ENCODE measurements at regions not wholly inside any gene's neighbourhood (a gene's known extent, or its start where the extent isn't known, plus 50 kb on each side); places are given as distances from the start of the nearest gene placed in this dataset.

- H3K36me3 Mint-ChIP-seq (ENCODE audit: low read depth), result no peaks in the 10 kb centered on the region
- Histone ChIP-seq H3K27ac (ENCODE audit: low read depth in 1 of 2, low read length in 2 of 2) (no peak overlapping the region), H3K4me1 (ENCODE audit: insufficient read depth, low read length) (no peaks in the 10 kb centered on the region), H3K9me3 (ENCODE audit: control insufficient read depth in 1 of 2, insufficient read depth in 1 of 2, low read length in 2 of 2) (no peaks in the 10 kb centered on the region), H3K27me3 (ENCODE audit: control insufficient read depth in 1 of 2, insufficient read depth in 2 of 2, low read length in 2 of 2) (no peaks in the 10 kb centered on the region), H3K4me3 (ENCODE audit: low read length) (no peak overlapping the region), H3K36me3 (ENCODE audit: insufficient read depth, low read length) (no peaks in the 10 kb centered on the region)
- ChIA-PET POLR2A (no interaction called here), CTCF (no interaction called here)
- peaks cover 5% of the 10 kb centered on the region for H3K9me3 Mint-ChIP-seq
- no peak overlapping the region for H3K27ac Mint-ChIP-seq
- no peaks in the 10 kb centered on the region for H3K4me1 Mint-ChIP-seq (ENCODE audit: low read depth)
- TF ChIP-seq, protein P1, sequence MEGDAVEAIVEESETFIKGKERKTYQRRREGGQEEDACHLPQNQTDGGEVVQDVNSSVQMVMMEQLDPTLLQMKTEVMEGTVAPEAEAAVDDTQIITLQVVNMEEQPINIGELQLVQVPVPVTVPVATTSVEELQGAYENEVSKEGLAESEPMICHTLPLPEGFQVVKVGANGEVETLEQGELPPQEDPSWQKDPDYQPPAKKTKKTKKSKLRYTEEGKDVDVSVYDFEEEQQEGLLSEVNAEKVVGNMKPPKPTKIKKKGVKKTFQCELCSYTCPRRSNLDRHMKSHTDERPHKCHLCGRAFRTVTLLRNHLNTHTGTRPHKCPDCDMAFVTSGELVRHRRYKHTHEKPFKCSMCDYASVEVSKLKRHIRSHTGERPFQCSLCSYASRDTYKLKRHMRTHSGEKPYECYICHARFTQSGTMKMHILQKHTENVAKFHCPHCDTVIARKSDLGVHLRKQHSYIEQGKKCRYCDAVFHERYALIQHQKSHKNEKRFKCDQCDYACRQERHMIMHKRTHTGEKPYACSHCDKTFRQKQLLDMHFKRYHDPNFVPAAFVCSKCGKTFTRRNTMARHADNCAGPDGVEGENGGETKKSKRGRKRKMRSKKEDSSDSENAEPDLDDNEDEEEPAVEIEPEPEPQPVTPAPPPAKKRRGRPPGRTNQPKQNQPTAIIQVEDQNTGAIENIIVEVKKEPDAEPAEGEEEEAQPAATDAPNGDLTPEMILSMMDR (IDR thresholded peaks at IDR 0.05), result no peak
- no peak overlapping the region for H3K4me3 Mint-ChIP-seq
- no peak for DNase-seq
- intact Hi-C loops (cut with DNase I, micrococcal nuclease), result no loop called here
- no peak for ATAC-seq (ENCODE audit: poor library complexity)
- no peaks in the 10 kb centered on the region for H3K27me3 Mint-ChIP-seq
These were observed 483.5 kb downstream of the ADGRL2 start for GRCh38 chr1:82284213-82284612.

- ChIA-PET CTCF (no interaction called here), POLR2A (no interaction called here)
- Mint-ChIP-seq H3K27me3 (no peaks in the 10 kb centered on the region), H3K36me3 (ENCODE audit: low read depth) (no peaks in the 10 kb centered on the region), H3K9me3 (peaks cover 5% of the 10 kb centered on the region), H3K4me3 (no peak overlapping the region), H3K27ac (no peak overlapping the region), H3K4me1 (ENCODE audit: low read depth) (no peaks in the 10 kb centered on the region)
- Histone ChIP-seq H3K27ac (ENCODE audit: low read depth in 1 of 2, low read length in 2 of 2) (no peak overlapping the region), H3K36me3 (ENCODE audit: insufficient read depth, low read length) (no peaks in the 10 kb centered on the region), H3K4me1 (ENCODE audit: insufficient read depth, low read length) (no peaks in the 10 kb centered on the region), H3K4me3 (ENCODE audit: low read length) (no peak overlapping the region), H3K27me3 (ENCODE audit: control insufficient read depth in 1 of 2, insufficient read depth in 2 of 2, low read length in 2 of 2) (no peaks in the 10 kb centered on the region), H3K9me3 (ENCODE audit: control insufficient read depth in 1 of 2, insufficient read depth in 1 of 2, low read length in 2 of 2) (no peaks in the 10 kb centered on the region)
- ATAC-seq (ENCODE audit: poor library complexity) (no peak), DNase-seq (no peak)
- intact Hi-C loops (cut with DNase I, micrococcal nuclease), result no loop called here
- TF ChIP-seq, protein P1 (IDR thresholded peaks at IDR 0.05), result no peak
These were observed 478.5 kb downstream of the ADGRL2 start for GRCh38 chr1:82279241-82279640.

- DNase-seq (no peak), ATAC-seq (ENCODE audit: poor library complexity) (no peak)
- Histone ChIP-seq H3K9me3 (ENCODE audit: control insufficient read depth in 1 of 2, insufficient read depth in 1 of 2, low read length in 2 of 2) (no peaks in the 10 kb centered on the region), H3K4me1 (ENCODE audit: insufficient read depth, low read length) (no peaks in the 10 kb centered on the region), H3K27ac (ENCODE audit: low read depth in 1 of 2, low read length in 2 of 2) (no peak overlapping the region), H3K27me3 (ENCODE audit: control insufficient read depth in 1 of 2, insufficient read depth in 2 of 2, low read length in 2 of 2) (no peaks in the 10 kb centered on the region), H3K36me3 (ENCODE audit: insufficient read depth, low read length) (no peaks in the 10 kb centered on the region), H3K4me3 (ENCODE audit: low read length) (no peak overlapping the region)
- ChIA-PET POLR2A (no interaction called here), CTCF (no interaction called here)
- Mint-ChIP-seq H3K4me1 (ENCODE audit: low read depth) (no peaks in the 10 kb centered on the region), H3K4me3 (no peak overlapping the region), H3K27me3 (no peaks in the 10 kb centered on the region), H3K36me3 (ENCODE audit: low read depth) (no peaks in the 10 kb centered on the region), H3K27ac (no peak overlapping the region), H3K9me3 (no peaks in the 10 kb centered on the region)
- TF ChIP-seq, protein P1 (IDR thresholded peaks at IDR 0.05), result no peak
- intact Hi-C loops (cut with DNase I, micrococcal nuclease), result no loop called here
These were observed 473.1 kb downstream of the ADGRL2 start for GRCh38 chr1:82273816-82274215.
